HG03045 (cell line): ENCODE measurements at regions not wholly inside any gene's neighbourhood (a gene's known extent, or its start where the extent isn't known, plus 50 kb on each side); places are given as distances from the start of the nearest gene placed in this dataset.

ENCODE experiments used
- ATAC-seq: cut with Tn5 transposase; IDR thresholded peaks from one replicate; pipeline ENCODE4 v1.9.1; 2021; ENCODE audit warnings: mild to moderate bottlenecking, moderate library complexity; ENCODE audit not compliant: unreplicated experiment

GRCh38 chr1:94620345-94621031 lies 78.9 kb upstream of the F3 start:
- no peak for ATAC-seq

GRCh38 chr1:94619731-94620130 lies 78.2 kb upstream of the F3 start:
- ATAC-seq: no peak

- no peak for ATAC-seq
These were observed 76.6 kb upstream of the F3 start for GRCh38 chr1:94617957-94618739.

GRCh38 chr1:94617134-94617805 lies 75.7 kb upstream of the F3 start:
- no peak for ATAC-seq

GRCh38 chr1:94616506-94616905 lies 74.9 kb upstream of the F3 start:
- no peak for ATAC-seq

- no peak for ATAC-seq
These were observed 73.4 kb upstream of the F3 start for GRCh38 chr1:94614996-94615395.

GRCh38 chr1:94614168-94614815 lies 72.7 kb upstream of the F3 start:
- ATAC-seq: no peak

- ATAC-seq: no peak
These were observed 71.1 kb upstream of the F3 start for GRCh38 chr1:94612525-94613204.

GRCh38 chr1:94611681-94612475 lies 70.3 kb upstream of the F3 start:
- no peak for ATAC-seq

GRCh38 chr1:94609619-94610018 lies 68.1 kb upstream of the F3 start:
- no peak for ATAC-seq

GRCh38 chr1:94608852-94609530 lies 67.4 kb upstream of the F3 start:
- ATAC-seq: no peak

- no peak for ATAC-seq
These were observed 66.7 kb upstream of the F3 start for GRCh38 chr1:94608142-94608851.

- ATAC-seq: no peak
These were observed 65.8 kb upstream of the F3 start for GRCh38 chr1:94607398-94607797.

GRCh38 chr1:94606471-94606870 lies 64.9 kb upstream of the F3 start:
- no peak for ATAC-seq

- ATAC-seq: no peak
These were observed 62.1 kb upstream of the F3 start for GRCh38 chr1:94603663-94604062.

- ATAC-seq: no peak
These were observed 61.5 kb upstream of the F3 start for GRCh38 chr1:94602802-94603625.

GRCh38 chr1:94602316-94602715 lies 60.8 kb upstream of the F3 start:
- no peak for ATAC-seq

- no peak for ATAC-seq
These were observed 59.0 kb upstream of the F3 start for GRCh38 chr1:94600556-94600955.
